AG09309 (cell line): ENCODE measurements at regions not wholly inside any gene's neighbourhood (a gene's known extent, or its start where the extent isn't known, plus 50 kb on each side); places are given as distances from the start of the nearest gene placed in this dataset.

ENCODE experiments used
- DNase-seq: peaks from one replicate; pipeline ENCODE4 v3.0.0-alpha.2; 2010; ENCODE audit warnings: low read depth
- H3K4me3 ChIP-seq: 2 replicates; pipeline ENCODE4 v1.5.1; 2011; ENCODE audit warnings: mild to moderate bottlenecking, low read depth, low read length, moderate library complexity; ENCODE audit not compliant: control insufficient read depth
- CTCF ChIP-seq: IDR thresholded peaks from 2 replicates; pipeline ENCODE4 v1.5.1; 2011; ENCODE audit warnings: mild to moderate bottlenecking, low read depth, low read length, inconsistent platforms; ENCODE audit not compliant: insufficient read depth, control insufficient read depth; ENCODE audit errors: missing control alignments

GRCh38 chr9:88243736-88244135, 105.5 kb upstream of the SPATA31C2 start:
- H3K4me3 ChIP-seq: no peak overlapping the region
- no peak for TF ChIP-seq CTCF
- no peak for DNase-seq

GRCh38 chr9:88242879-88243278, 104.6 kb upstream of the SPATA31C2 start:
- TF ChIP-seq CTCF: no peak
- DNase-seq: no peak
- H3K4me3 ChIP-seq: no peak overlapping the region

- no peak for TF ChIP-seq CTCF
- no peak overlapping the region for H3K4me3 ChIP-seq
- no peak for DNase-seq
Measured at GRCh38 chr9:88237991-88238571, 99.8 kb upstream of the SPATA31C2 start.

GRCh38 chr9:88237479-88237961, 99.2 kb upstream of the SPATA31C2 start:
- no peak for TF ChIP-seq CTCF
- DNase-seq: no peak
- no peak overlapping the region for H3K4me3 ChIP-seq

- no peak overlapping the region for H3K4me3 ChIP-seq
- no peak for TF ChIP-seq CTCF
- DNase-seq: no peak
Measured at GRCh38 chr9:88236511-88237478, 98.5 kb upstream of the SPATA31C2 start.

GRCh38 chr9:88235615-88236014, 97.3 kb upstream of the SPATA31C2 start:
- TF ChIP-seq CTCF: no peak
- no peak for DNase-seq
- H3K4me3 ChIP-seq: no peak overlapping the region
